ENCODE measurements at regions not wholly inside any gene's neighbourhood (a gene's known extent, or its start where the extent isn't known, plus 50 kb on each side); places are given as distances from the start of the nearest gene placed in this dataset.
A peak's percentile ranks its signal among the peaks of the same experiment; 100 is the strongest.

DNA sequence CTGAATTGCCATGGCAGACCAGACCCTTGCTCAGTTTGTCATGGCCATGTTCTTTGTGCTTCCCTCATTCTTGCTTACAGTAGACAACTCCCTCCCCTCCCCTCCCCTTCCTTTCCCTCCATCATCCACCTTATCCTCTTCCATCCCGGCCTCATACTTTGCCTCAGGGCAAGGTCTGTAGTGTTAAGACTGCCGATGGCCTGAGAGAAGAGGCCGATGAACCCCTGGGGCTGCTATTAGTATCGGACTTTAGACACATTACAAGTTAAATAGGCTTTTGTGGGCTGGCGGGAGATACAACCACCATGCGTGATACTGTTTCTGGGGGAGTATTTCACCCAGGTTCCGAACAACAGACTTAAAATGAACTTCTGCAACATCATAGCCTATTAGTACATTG lies 364.5 kb upstream of the ZFHX3 start:
- H3K79me2 ChIP-seq (ENCODE audit: control insufficient read depth, insufficient read depth, low read length, poor library complexity): no peaks in the 10 kb centered on the region
- H2AK5ac ChIP-seq (ENCODE audit: low read length): no peak overlapping the region
- no peak overlapping the region for H4K12ac ChIP-seq (ENCODE audit: low read depth, low read length)
- DNase-seq: no peak
- H3K4me1 ChIP-seq (ENCODE audit: control insufficient read depth in 1 of 2, insufficient read depth in 2 of 2, low read length in 2 of 2): peaks cover 0 to 3% of the 10 kb centered on the region in 2 experiments
- no peak overlapping the region for H4K91ac ChIP-seq (ENCODE audit: low read depth, low read length)
- no peak overlapping the region for H2BK12ac ChIP-seq (ENCODE audit: low read length)
- H3K18ac ChIP-seq (ENCODE audit: low read length): no peak overlapping the region
- no peak overlapping the region for H2BK5ac ChIP-seq (ENCODE audit: low read depth, low read length, poor library complexity)
- H3K27ac ChIP-seq (ENCODE audit: low read depth, low read length): no peak overlapping the region
- H3K4ac ChIP-seq (ENCODE audit: low read depth, low read length): no peak overlapping the region
- no peaks in the 10 kb centered on the region for H3K79me1 ChIP-seq (ENCODE audit: low read length)
- H3K27me3 ChIP-seq (ENCODE audit: insufficient read depth, low read length): no peaks in the 10 kb centered on the region
- no peak overlapping the region for H3K4me3 ChIP-seq (ENCODE audit: low read depth, low read length)
- H2BK120ac ChIP-seq (ENCODE audit: insufficient read depth, low read length, poor library complexity): no peak overlapping the region
- H3K9ac ChIP-seq (ENCODE audit: low read length): no peak overlapping the region
- H2AFZ ChIP-seq (ENCODE audit: insufficient read depth, low read length, poor library complexity): no peak overlapping the region
- no peaks in the 10 kb centered on the region for H3K36me3 ChIP-seq (ENCODE audit: control insufficient read depth in 1 of 2, insufficient read depth in 2 of 2, low read length in 2 of 2)
- no peaks in the 10 kb centered on the region for H3K9me3 ChIP-seq (ENCODE audit: insufficient read depth, low read depth, low read length)
- H4K8ac ChIP-seq (ENCODE audit: low read depth, low read length): no peak overlapping the region
- no CpG with 5 or more reads among the region's 7 CpGs for WGBS (ENCODE audit: extremely low coverage, insufficient coverage, insufficient read length)
- H3K23ac ChIP-seq (ENCODE audit: low read length): no peak overlapping the region
- no peak overlapping the region for H3K4me2 ChIP-seq (ENCODE audit: low read length)
- no peak overlapping the region for H3K14ac ChIP-seq (ENCODE audit: low read length)

DNA sequence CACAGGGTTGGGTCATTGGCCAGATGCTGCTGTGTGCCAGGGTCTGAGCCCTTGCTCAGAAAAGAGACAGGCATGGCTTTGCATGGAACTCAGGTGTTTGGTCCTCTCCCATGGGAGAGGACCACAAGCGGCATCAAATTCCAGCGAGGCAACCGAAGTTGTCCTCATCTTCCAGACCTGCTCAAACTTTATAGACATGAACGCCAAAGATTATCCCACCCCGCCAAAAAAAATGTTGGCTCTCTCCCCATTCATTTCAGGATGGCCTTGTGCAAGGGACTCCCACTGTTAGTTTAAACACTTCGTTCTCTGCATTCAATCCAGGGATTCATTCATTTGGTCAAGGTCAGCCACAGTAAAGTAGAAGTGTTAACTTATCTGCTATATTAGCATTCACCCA lies 360.8 kb upstream of the ZFHX3 start:
- Histone ChIP-seq H3K79me2 (ENCODE audit: control insufficient read depth, insufficient read depth, low read length, poor library complexity) (no peaks in the 10 kb centered on the region), H3K4me1 (ENCODE audit: control insufficient read depth in 1 of 2, insufficient read depth in 2 of 2, low read length in 2 of 2) (peaks cover 0 to 3% of the 10 kb centered on the region in 2 experiments), H2AK5ac (ENCODE audit: low read length) (no peak overlapping the region), H3K36me3 (ENCODE audit: control insufficient read depth in 1 of 2, insufficient read depth in 2 of 2, low read length in 2 of 2) (no peaks in the 10 kb centered on the region), H3K4ac (ENCODE audit: low read depth, low read length) (no peak overlapping the region), H3K27ac (ENCODE audit: low read depth, low read length) (no peak overlapping the region), H2BK12ac (ENCODE audit: low read length) (no peak overlapping the region), H2BK120ac (ENCODE audit: insufficient read depth, low read length, poor library complexity) (no peak overlapping the region), H4K8ac (ENCODE audit: low read depth, low read length) (no peak overlapping the region), H3K9me3 (ENCODE audit: insufficient read depth, low read depth, low read length) (no peaks in the 10 kb centered on the region), H3K9ac (ENCODE audit: low read length) (no peak overlapping the region), H2BK5ac (ENCODE audit: low read depth, low read length, poor library complexity) (no peak overlapping the region), H3K4me2 (ENCODE audit: low read length) (no peak overlapping the region), H3K79me1 (ENCODE audit: low read length) (no peaks in the 10 kb centered on the region), H4K91ac (ENCODE audit: low read depth, low read length) (no peak overlapping the region), H2AFZ (ENCODE audit: insufficient read depth, low read length, poor library complexity) (no peak overlapping the region), H3K14ac (ENCODE audit: low read length) (no peak overlapping the region), H3K23ac (ENCODE audit: low read length) (no peak overlapping the region), H3K27me3 (ENCODE audit: insufficient read depth, low read length) (no peaks in the 10 kb centered on the region), H3K4me3 (ENCODE audit: low read depth, low read length) (no peak overlapping the region), H3K18ac (ENCODE audit: low read length) (no peak overlapping the region), H4K12ac (ENCODE audit: low read depth, low read length) (no peak overlapping the region)
- no CpG with 5 or more reads among the region's 6 CpGs for WGBS (ENCODE audit: extremely low coverage, insufficient coverage, insufficient read length)
- no peak for DNase-seq

DNA sequence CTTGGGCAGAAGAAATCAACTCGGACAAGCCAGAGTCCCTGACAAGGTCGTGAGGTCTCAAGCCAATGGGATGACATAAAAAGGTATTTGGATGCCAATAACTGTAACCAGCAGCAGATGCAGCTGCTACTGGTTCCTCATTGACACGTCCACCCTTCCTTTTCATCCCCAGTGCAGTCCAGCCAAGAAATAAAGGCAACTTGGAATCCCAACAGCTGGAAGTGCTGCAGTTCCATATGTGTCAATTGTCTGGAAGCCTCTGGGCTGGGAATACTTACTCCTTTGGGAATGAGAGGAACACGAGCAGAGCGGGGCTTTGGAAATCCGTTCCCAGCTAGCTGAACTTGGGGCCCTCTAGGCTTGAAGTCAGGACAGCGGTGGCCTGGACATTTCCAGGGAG lies 360.4 kb upstream of the ZFHX3 start:
- Histone ChIP-seq H3K4me1 (ENCODE audit: control insufficient read depth in 1 of 2, insufficient read depth in 2 of 2, low read length in 2 of 2) (peaks cover 0 to 5% of the 10 kb centered on the region in 2 experiments), H3K23ac (ENCODE audit: low read length) (no peak overlapping the region), H3K36me3 (ENCODE audit: control insufficient read depth in 1 of 2, insufficient read depth in 2 of 2, low read length in 2 of 2) (no peaks in the 10 kb centered on the region), H2BK5ac (ENCODE audit: low read depth, low read length, poor library complexity) (no peak overlapping the region), H3K18ac (ENCODE audit: low read length) (no peak overlapping the region), H2BK120ac (ENCODE audit: insufficient read depth, low read length, poor library complexity) (no peak overlapping the region), H3K27me3 (ENCODE audit: insufficient read depth, low read length) (no peaks in the 10 kb centered on the region), H3K14ac (ENCODE audit: low read length) (no peak overlapping the region), H4K12ac (ENCODE audit: low read depth, low read length) (no peak overlapping the region), H3K27ac (ENCODE audit: low read depth, low read length) (no peak overlapping the region), H3K4me2 (ENCODE audit: low read length) (no peak overlapping the region), H3K9me3 (ENCODE audit: insufficient read depth, low read depth, low read length) (no peaks in the 10 kb centered on the region), H4K91ac (ENCODE audit: low read depth, low read length) (no peak overlapping the region), H2AFZ (ENCODE audit: insufficient read depth, low read length, poor library complexity) (no peak overlapping the region), H3K79me1 (ENCODE audit: low read length) (peaks cover 1% of the 10 kb centered on the region), H2AK5ac (ENCODE audit: low read length) (no peak overlapping the region), H2BK12ac (ENCODE audit: low read length) (no peak overlapping the region), H3K79me2 (ENCODE audit: control insufficient read depth, insufficient read depth, low read length, poor library complexity) (no peaks in the 10 kb centered on the region), H3K4ac (ENCODE audit: low read depth, low read length) (no peak overlapping the region), H3K9ac (ENCODE audit: low read length) (no peak overlapping the region), H3K4me3 (ENCODE audit: low read depth, low read length) (no peak overlapping the region), H4K8ac (ENCODE audit: low read depth, low read length) (no peak overlapping the region)
- WGBS (ENCODE audit: extremely low coverage, insufficient coverage, insufficient read length): no CpG with 5 or more reads among the region's 7 CpGs
- no peak for DNase-seq

DNA sequence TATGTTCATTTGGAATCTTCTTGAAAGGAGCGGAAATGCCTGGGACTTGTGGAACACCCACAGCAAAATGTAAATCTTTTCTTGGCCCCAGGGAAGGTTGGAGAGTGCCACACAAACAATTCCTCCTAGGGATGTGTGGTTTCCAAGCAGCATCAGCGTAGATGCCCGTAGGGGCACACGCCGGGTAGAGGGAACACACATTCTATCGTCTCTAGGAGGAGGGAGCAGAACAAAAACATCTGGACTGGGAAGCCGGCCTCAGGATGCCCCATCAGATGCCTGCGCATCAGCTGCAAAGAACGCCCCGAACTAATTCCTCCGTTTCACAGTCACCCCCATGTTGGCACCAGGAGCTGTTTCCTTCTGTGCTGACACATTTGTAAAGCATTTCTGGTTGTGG lies 357.9 kb upstream of the ZFHX3 start:
- Histone ChIP-seq H2AFZ (ENCODE audit: insufficient read depth, low read length, poor library complexity) (no peak overlapping the region), H3K79me2 (ENCODE audit: control insufficient read depth, insufficient read depth, low read length, poor library complexity) (no peaks in the 10 kb centered on the region), H3K4ac (ENCODE audit: low read depth, low read length) (no peak overlapping the region), H3K9ac (ENCODE audit: low read length) (no peak overlapping the region), H4K91ac (ENCODE audit: low read depth, low read length) (no peak overlapping the region), H3K14ac (ENCODE audit: low read length) (no peak overlapping the region), H3K36me3 (ENCODE audit: control insufficient read depth in 1 of 2, insufficient read depth in 2 of 2, low read length in 2 of 2) (no peaks in the 10 kb centered on the region), H3K4me3 (ENCODE audit: low read depth, low read length) (no peak overlapping the region), H3K79me1 (ENCODE audit: low read length) (peaks cover 1% of the 10 kb centered on the region), H3K18ac (ENCODE audit: low read length) (no peak overlapping the region), H2AK5ac (ENCODE audit: low read length) (no peak overlapping the region), H3K27me3 (ENCODE audit: insufficient read depth, low read length) (no peaks in the 10 kb centered on the region), H3K9me3 (ENCODE audit: insufficient read depth, low read depth, low read length) (no peaks in the 10 kb centered on the region), H3K23ac (ENCODE audit: low read length) (no peak overlapping the region), H3K27ac (ENCODE audit: low read depth, low read length) (no peak overlapping the region), H4K12ac (ENCODE audit: low read depth, low read length) (no peak overlapping the region), H2BK5ac (ENCODE audit: low read depth, low read length, poor library complexity) (no peak overlapping the region), H2BK120ac (ENCODE audit: insufficient read depth, low read length, poor library complexity) (no peak overlapping the region), H4K8ac (ENCODE audit: low read depth, low read length) (no peak overlapping the region), H3K4me1 (ENCODE audit: control insufficient read depth in 1 of 2, insufficient read depth in 2 of 2, low read length in 2 of 2) (peaks cover 0 to 2% of the 10 kb centered on the region in 2 experiments), H3K4me2 (ENCODE audit: low read length) (no peak overlapping the region), H2BK12ac (ENCODE audit: low read length) (no peak overlapping the region)
- peak in 1 of 2 donors; percentile 38 for DNase-seq
- no CpG with 5 or more reads among the region's 11 CpGs for WGBS (ENCODE audit: extremely low coverage, insufficient coverage, insufficient read length)
